Panc1 (cell line): ENCODE measurements at regions not wholly inside any gene's neighbourhood (a gene's known extent, or its start where the extent isn't known, plus 50 kb on each side); places are given as distances from the start of the nearest gene placed in this dataset.

Experiments
- ATAC-seq: fragments of 200-7000 bp; cut with Tn5 transposase; 2 replicates; pipeline ENCODE4 v1.9.1; 2020; ENCODE audit warnings: mild to moderate bottlenecking, moderate library complexity
- BruUV-seq: library from RNA; stranded (reverse); fragments of 400-500 nt; replicated peaks from 2 replicates; lab custom pipeline; 2021; lab: Mats Ljungman, UMichigan
- CTCF ChIA-PET: fragments of 300-600 bp; sonication (Branson Sonifier 250); formaldehyde crosslinking; loops from one replicate; lab custom pipeline; 2022; ENCODE audit warnings: antibody characterized with exemption; lab: Charles Lee
- POLR2A ChIA-PET: fragments of 300-600 bp; sonication (Branson Sonifier 250); formaldehyde crosslinking; loops from one replicate; lab custom pipeline; 2022; ENCODE audit warnings: antibody characterized with exemption; lab: Charles Lee
- DNase-seq: peaks from one replicate; pipeline ENCODE4 v3.0.0-alpha.2; 2010; ENCODE audit warnings: low read depth, low spot score
- H3K27ac ChIP-seq: 2 replicates; pipeline ENCODE4 v1.5.1; 2011; ENCODE audit warnings: mild to moderate bottlenecking, low read length, inconsistent platforms
- H3K27me3 ChIP-seq: fragments of 200-500 bp; sonication (Bioruptor generic); 2 replicates; pipeline ENCODE4 v1.6.0; 2014; ENCODE audit warnings: low read length, inconsistent platforms; ENCODE audit not compliant: control insufficient read depth, insufficient read depth
- H3K36me3 ChIP-seq: fragments of 200-500 bp; sonication (Bioruptor generic); 2 replicates; pipeline ENCODE4 v1.5.1; 2014; ENCODE audit warnings: inconsistent platforms, mild to moderate bottlenecking, low read length, moderate library complexity; ENCODE audit not compliant: control insufficient read depth, insufficient read depth
- H3K4me1 ChIP-seq: 2 replicates; pipeline ENCODE4 v1.5.1; 2011; ENCODE audit warnings: inconsistent platforms, mild to moderate bottlenecking, low read length, moderate library complexity; ENCODE audit not compliant: control insufficient read depth, insufficient read depth
- H3K4me3 ChIP-seq, 2 experiments: 2 replicates each; pipeline ENCODE4 v1.5.1; 2011 to 2012; ENCODE audit warnings: low read depth in 2 of 2, low read length in 2 of 2, mild to moderate bottlenecking in 2 of 2, inconsistent platforms in 1 of 2, moderate library complexity in 1 of 2
- H3K9me3 ChIP-seq: fragments of 200-500 bp; sonication (Bioruptor generic); 2 replicates; pipeline ENCODE4 v1.5.1; 2014; ENCODE audit warnings: low read depth, mild to moderate bottlenecking, inconsistent platforms, low read length, moderate library complexity; ENCODE audit not compliant: control insufficient read depth, insufficient read depth
- POLR2AphosphoS5 ChIP-seq: IDR thresholded peaks from 2 replicates; pipeline ENCODE4 v1.6.1; 2012; ENCODE audit warnings: mild to moderate bottlenecking, low read depth, low read length, moderate library complexity
- SIN3A ChIP-seq: IDR thresholded peaks from 2 replicates; pipeline ENCODE4 v1.6.1; 2012; ENCODE audit warnings: low read depth, mild to moderate bottlenecking, low read length, moderate library complexity, borderline replicate concordance; ENCODE audit not compliant: insufficient read depth
- TCF7L2 ChIP-seq: IDR thresholded peaks from 2 replicates; pipeline ENCODE4 v1.6.1; 2011; ENCODE audit warnings: mild to moderate bottlenecking, low read depth, low read length, inconsistent platforms
- in situ Hi-C: cut with HindIII; loops from 2 replicates; pipeline ENCODE4 v1.10.0; 2016; ENCODE audit warnings: low sequenced_read_pairs, low pct_unique_long_range_greater_than_20kb
- intact Hi-C: fragments of 100-400 bp; cut with micrococcal nuclease; formaldehyde crosslinking; loops from one replicate; pipeline ENCODE4 v1.10.0; 2022; ENCODE audit not compliant: unreplicated experiment
- TF ChIP-seq, protein P1 (sequence below), 2 experiments: IDR thresholded peaks; 2 replicates each; pipeline ENCODE4 v1.6.1; 2011 to 2012; ENCODE audit warnings: low read depth in 2 of 2, control low read depth in 1 of 2, low read length in 1 of 2, mild to moderate bottlenecking in 1 of 2, moderate library complexity in 1 of 2; ENCODE audit not compliant: insufficient read depth in 1 of 2
- TF ChIP-seq, protein P2 (sequence below): fragments of 450-650 bp; IDR thresholded peaks from 2 replicates; pipeline ENCODE4 v1.5.1; 2017; ENCODE audit warnings: mild to moderate bottlenecking

DNA sequence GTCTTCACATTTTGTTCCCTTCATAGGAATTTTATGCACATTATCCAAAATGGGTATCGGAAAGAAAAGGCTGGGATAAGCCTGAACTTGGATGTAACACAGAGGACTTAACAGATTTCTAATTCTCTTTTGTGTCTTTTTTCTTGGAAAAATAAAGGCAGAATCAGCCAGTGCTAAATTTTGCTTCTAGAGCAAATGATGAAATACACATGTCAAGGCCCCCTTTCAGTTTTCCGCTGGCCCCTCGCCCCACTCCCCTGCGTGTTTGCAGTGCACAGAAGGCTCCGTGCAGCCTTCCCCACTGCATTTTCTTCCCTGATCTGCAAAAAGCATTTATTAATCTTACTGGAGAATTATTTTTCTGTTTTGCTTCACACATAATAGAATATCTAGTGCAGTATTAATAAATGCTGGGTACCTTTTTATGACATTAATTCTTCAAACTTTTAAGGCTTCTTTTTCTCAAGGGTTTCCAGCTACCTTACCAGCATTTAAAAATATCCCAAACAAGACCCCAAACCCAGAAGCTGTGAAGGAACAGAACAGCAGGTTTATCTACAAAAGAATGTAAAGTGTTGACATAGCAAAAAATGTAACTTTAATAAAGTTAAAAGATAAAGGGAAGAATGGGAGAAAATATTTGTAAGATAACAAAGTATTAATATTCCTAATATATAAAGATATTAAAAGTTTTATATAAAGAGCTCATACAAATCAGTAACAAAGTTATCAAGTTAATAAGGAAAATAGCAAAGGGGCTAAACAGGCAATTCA lies 81.3 kb upstream of the SPTBN1 start:
- in situ Hi-C loops: no loop called here
- H3K4me1 ChIP-seq: no peaks in the 10 kb centered on the region
- DNase-seq (no peak), ATAC-seq (no peak)
- no peaks in the 10 kb centered on the region for H3K36me3 ChIP-seq
- H3K27me3 ChIP-seq: peaks cover 12% of the 10 kb centered on the region; the same call in 1 of the 2 replicates
- no TSS peak for BruUV-seq
- H3K9me3 ChIP-seq: no peaks in the 10 kb centered on the region
- no peak overlapping the region for H3K27ac ChIP-seq
- intact Hi-C loops: no loop called here
- no peak for TF ChIP-seq SIN3A
- TF ChIP-seq, protein P1, sequence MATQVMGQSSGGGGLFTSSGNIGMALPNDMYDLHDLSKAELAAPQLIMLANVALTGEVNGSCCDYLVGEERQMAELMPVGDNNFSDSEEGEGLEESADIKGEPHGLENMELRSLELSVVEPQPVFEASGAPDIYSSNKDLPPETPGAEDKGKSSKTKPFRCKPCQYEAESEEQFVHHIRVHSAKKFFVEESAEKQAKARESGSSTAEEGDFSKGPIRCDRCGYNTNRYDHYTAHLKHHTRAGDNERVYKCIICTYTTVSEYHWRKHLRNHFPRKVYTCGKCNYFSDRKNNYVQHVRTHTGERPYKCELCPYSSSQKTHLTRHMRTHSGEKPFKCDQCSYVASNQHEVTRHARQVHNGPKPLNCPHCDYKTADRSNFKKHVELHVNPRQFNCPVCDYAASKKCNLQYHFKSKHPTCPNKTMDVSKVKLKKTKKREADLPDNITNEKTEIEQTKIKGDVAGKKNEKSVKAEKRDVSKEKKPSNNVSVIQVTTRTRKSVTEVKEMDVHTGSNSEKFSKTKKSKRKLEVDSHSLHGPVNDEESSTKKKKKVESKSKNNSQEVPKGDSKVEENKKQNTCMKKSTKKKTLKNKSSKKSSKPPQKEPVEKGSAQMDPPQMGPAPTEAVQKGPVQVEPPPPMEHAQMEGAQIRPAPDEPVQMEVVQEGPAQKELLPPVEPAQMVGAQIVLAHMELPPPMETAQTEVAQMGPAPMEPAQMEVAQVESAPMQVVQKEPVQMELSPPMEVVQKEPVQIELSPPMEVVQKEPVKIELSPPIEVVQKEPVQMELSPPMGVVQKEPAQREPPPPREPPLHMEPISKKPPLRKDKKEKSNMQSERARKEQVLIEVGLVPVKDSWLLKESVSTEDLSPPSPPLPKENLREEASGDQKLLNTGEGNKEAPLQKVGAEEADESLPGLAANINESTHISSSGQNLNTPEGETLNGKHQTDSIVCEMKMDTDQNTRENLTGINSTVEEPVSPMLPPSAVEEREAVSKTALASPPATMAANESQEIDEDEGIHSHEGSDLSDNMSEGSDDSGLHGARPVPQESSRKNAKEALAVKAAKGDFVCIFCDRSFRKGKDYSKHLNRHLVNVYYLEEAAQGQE (IDR thresholded peaks at IDR 0.05; ENCODE audit: insufficient read depth in 1 of 2, low read depth in 2 of 2, low read length in 1 of 2): no peak
- TF ChIP-seq, protein P2, sequence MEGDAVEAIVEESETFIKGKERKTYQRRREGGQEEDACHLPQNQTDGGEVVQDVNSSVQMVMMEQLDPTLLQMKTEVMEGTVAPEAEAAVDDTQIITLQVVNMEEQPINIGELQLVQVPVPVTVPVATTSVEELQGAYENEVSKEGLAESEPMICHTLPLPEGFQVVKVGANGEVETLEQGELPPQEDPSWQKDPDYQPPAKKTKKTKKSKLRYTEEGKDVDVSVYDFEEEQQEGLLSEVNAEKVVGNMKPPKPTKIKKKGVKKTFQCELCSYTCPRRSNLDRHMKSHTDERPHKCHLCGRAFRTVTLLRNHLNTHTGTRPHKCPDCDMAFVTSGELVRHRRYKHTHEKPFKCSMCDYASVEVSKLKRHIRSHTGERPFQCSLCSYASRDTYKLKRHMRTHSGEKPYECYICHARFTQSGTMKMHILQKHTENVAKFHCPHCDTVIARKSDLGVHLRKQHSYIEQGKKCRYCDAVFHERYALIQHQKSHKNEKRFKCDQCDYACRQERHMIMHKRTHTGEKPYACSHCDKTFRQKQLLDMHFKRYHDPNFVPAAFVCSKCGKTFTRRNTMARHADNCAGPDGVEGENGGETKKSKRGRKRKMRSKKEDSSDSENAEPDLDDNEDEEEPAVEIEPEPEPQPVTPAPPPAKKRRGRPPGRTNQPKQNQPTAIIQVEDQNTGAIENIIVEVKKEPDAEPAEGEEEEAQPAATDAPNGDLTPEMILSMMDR: no peak
- TF ChIP-seq TCF7L2: no peak
- no peak for TF ChIP-seq POLR2AphosphoS5
- H3K4me3 ChIP-seq: no peak overlapping the region
- POLR2A ChIA-PET: no interaction called here
- CTCF ChIA-PET: no interaction called here

DNA sequence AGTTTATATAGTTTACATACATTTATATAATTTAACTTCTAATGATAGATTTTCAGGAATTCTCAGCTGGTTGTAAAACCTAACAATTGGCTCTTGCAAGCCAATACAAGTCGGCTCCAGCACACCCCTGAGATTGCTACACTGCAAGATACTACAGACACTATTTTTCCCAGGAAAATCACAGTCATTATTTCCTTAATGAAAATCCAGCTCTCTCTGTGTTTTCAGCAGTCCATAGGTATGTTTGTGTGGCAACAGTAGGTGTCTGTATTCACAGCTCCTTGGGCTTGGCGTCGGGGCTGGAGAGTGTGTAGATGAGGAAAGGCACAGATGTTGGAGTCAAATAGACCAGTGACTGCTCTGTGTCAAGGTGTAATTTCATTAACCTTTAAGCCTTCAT lies 78.7 kb upstream of the SPTBN1 start:
- CTCF ChIA-PET: no interaction called here
- H3K36me3 ChIP-seq: no peaks in the 10 kb centered on the region
- in situ Hi-C loops (no loop called here), intact Hi-C loops (no loop called here)
- peaks cover 12% of the 10 kb centered on the region; the same call in 1 of the 2 replicates for H3K27me3 ChIP-seq
- no peaks in the 10 kb centered on the region for H3K9me3 ChIP-seq
- DNase-seq: no peak
- BruUV-seq: no TSS peak
- H3K27ac ChIP-seq: no peak overlapping the region
- ATAC-seq: no peak
- TF ChIP-seq, protein P2: no peak
- TF ChIP-seq TCF7L2 (no peak), POLR2AphosphoS5 (no peak), SIN3A (no peak)
- TF ChIP-seq, protein P1 (IDR thresholded peaks at IDR 0.05; ENCODE audit: insufficient read depth in 1 of 2, low read depth in 2 of 2, low read length in 1 of 2): no peak
- POLR2A ChIA-PET: no interaction called here
- H3K4me1 ChIP-seq: no peaks in the 10 kb centered on the region
- no peak overlapping the region for H3K4me3 ChIP-seq
